GM23248 (cell line): ENCODE measurements at regions not wholly inside any gene's neighbourhood (a gene's known extent, or its start where the extent isn't known, plus 50 kb on each side); places are given as distances from the start of the nearest gene placed in this dataset.

ENCODE experiments used
- DNase-seq: peaks from one replicate; pipeline ENCODE4 v3.0.0-alpha.2; 2015
- H2AFZ ChIP-seq: fragments of 200-600 bp; sonication (generic); 2 replicates; pipeline ENCODE4 v1.6.1; 2016; ENCODE audit warnings: antibody characterized with exemption
- H3F3A ChIP-seq: fragments of 200-600 bp; sonication (generic); 2 replicates; pipeline ENCODE4 v1.6.1; 2016; ENCODE audit warnings: mild to moderate bottlenecking, antibody characterized with exemption, mixed run types; ENCODE audit not compliant: insufficient read depth
- H3K27ac ChIP-seq: fragments of 200-600 bp; sonication (generic); 2 replicates; pipeline ENCODE4 v1.5.1; 2016; ENCODE audit warnings: mild to moderate bottlenecking
- H3K27me3 ChIP-seq: fragments of 200-600 bp; sonication (generic); replicated peaks from 2 replicates; pipeline ENCODE4 v1.6.1; 2016; ENCODE audit warnings: mild to moderate bottlenecking; ENCODE audit not compliant: insufficient read depth
- H3K36me3 ChIP-seq: fragments of 200-600 bp; sonication (generic); 2 replicates; pipeline ENCODE4 v1.6.1; 2016; ENCODE audit warnings: low read depth, mild to moderate bottlenecking
- H3K4me1 ChIP-seq: fragments of 200-600 bp; sonication (generic); 2 replicates; pipeline ENCODE4 v1.6.1; 2016; ENCODE audit warnings: mild to moderate bottlenecking; ENCODE audit not compliant: insufficient read depth
- H3K4me2 ChIP-seq: fragments of 200-600 bp; sonication (generic); one replicate; pipeline ENCODE4 v1.6.1; 2016; ENCODE audit warnings: mild to moderate bottlenecking; ENCODE audit not compliant: unreplicated experiment
- H3K4me3 ChIP-seq: fragments of 200-600 bp; sonication (generic); 2 replicates; pipeline ENCODE4 v1.5.1; 2016; ENCODE audit warnings: mild to moderate bottlenecking
- H3K79me2 ChIP-seq: fragments of 200-600 bp; sonication (generic); 2 replicates; pipeline ENCODE4 v1.6.1; 2016; ENCODE audit warnings: mild to moderate bottlenecking; ENCODE audit not compliant: insufficient read depth
- H3K9ac ChIP-seq: fragments of 200-600 bp; sonication (generic); 2 replicates; pipeline ENCODE4 v1.6.1; 2016; ENCODE audit warnings: mild to moderate bottlenecking
- H3K9me2 ChIP-seq: fragments of 200-600 bp; sonication (generic); 2 replicates; pipeline ENCODE4 v1.6.1; 2016; ENCODE audit warnings: mixed run types, mild to moderate bottlenecking, moderate library complexity; ENCODE audit not compliant: insufficient read depth
- H3K9me3 ChIP-seq: fragments of 200-600 bp; sonication (generic); one replicate; pipeline ENCODE4 v1.6.1; 2017; ENCODE audit warnings: low read depth
- H4K20me1 ChIP-seq: fragments of 200-600 bp; sonication (generic); 2 replicates; pipeline ENCODE4 v1.6.0; 2016; ENCODE audit not compliant: insufficient read depth
- EZH2 ChIP-seq: fragments of 200-600 bp; sonication (generic); IDR thresholded peaks from 2 replicates; pipeline ENCODE4 v1.6.1; 2018; ENCODE audit warnings: antibody characterized with exemption, mild to moderate bottlenecking; ENCODE audit not compliant: insufficient read depth, poor library complexity, severe bottlenecking
- EZH2phosphoT487 ChIP-seq: fragments of 200-600 bp; sonication (generic); IDR thresholded peaks from 2 replicates; pipeline ENCODE4 v1.6.1; 2018; ENCODE audit warnings: antibody characterized with exemption, moderate library complexity, mild to moderate bottlenecking, low read depth; ENCODE audit not compliant: insufficient read depth
- WGBS, 2 experiments: methylation state at CpG; one replicate each; pipeline ENCODE4 v1.1.6; 2015 to 2017; ENCODE audit warnings: low lambda C conversion rate in 2 of 2, low coverage in 1 of 2; ENCODE audit errors: missing lambda C conversion rate in 2 of 2; 5-methylcytosine and 5-hydroxymethylcytosine counted together
- in situ Hi-C: fragments of 300-500 bp; cut with MboI; formaldehyde crosslinking; loops from 2 replicates; pipeline ENCODE4 v1.15.0; 2020

DNA sequence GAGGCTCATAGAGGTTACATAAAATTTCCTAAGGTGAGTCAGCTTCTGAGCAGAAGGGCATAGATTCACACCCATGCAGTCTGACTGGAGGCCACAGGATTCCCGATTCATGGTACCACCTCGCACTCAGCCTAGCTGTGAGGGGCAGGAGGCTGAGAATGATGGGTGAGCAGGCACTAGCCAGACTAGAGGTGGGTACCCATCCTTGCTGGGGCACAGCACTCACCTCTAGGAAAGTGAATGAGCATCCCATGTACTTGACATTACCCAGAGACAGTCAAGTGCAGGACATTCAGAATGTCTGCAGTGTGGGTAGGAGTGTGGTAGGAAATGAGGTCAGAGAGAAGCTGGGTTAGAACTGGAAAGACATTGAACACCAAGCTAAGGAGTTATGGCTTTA, 255.5 kb downstream of the CDK5RAP2 start:
- Histone ChIP-seq H3K9ac (no peak overlapping the region), H3K9me2 (no peaks in the 10 kb centered on the region), H4K20me1 (no peaks in the 10 kb centered on the region), H3K4me2 (no peak overlapping the region), H3K9me3 (no peaks in the 10 kb centered on the region), H3K4me3 (no peak overlapping the region), H3K27ac (no peak overlapping the region), H3K36me3 (no peaks in the 10 kb centered on the region), H3K4me1 (no peaks in the 10 kb centered on the region), H3F3A (no peaks in the 10 kb centered on the region), H2AFZ (no peak overlapping the region), H3K79me2 (no peaks in the 10 kb centered on the region), H3K27me3 (no peaks in the 10 kb centered on the region)
- no peak for DNase-seq
- WGBS, 2 experiments: 100% methylated on average over 2 of the region's 2 CpGs
- in situ Hi-C loops: no loop called here
- no peak for TF ChIP-seq EZH2
- TF ChIP-seq EZH2phosphoT487: no peak

DNA sequence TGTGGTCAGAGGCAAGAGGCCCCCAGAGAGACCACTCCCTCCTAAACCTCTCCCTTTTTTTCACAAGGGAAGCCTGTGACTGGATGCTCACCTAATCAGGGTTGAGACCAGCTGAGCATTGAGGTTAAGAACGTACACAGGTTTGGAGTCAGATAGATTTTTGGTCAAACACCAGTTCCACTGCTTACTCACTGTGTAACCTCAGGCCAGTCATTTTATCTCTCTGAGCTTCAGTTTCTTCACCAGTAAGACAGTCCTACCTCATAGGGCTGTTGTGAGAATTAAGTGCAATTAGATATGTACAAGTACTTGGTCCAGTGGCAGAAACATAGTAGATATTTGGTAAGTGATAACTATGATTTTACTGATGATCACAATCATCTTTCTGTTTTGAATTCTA, 256.8 kb downstream of the CDK5RAP2 start:
- TF ChIP-seq EZH2 (no peak), EZH2phosphoT487 (no peak)
- H2AFZ ChIP-seq: no peak overlapping the region
- H3K9me2 ChIP-seq: no peaks in the 10 kb centered on the region
- H3K4me2 ChIP-seq: no peak overlapping the region
- no peaks in the 10 kb centered on the region for H3K9me3 ChIP-seq
- no peaks in the 10 kb centered on the region for H3K4me1 ChIP-seq
- H4K20me1 ChIP-seq: no peaks in the 10 kb centered on the region
- H3K9ac ChIP-seq: no peak overlapping the region
- no peaks in the 10 kb centered on the region for H3F3A ChIP-seq
- no peak overlapping the region for H3K27ac ChIP-seq
- H3K27me3 ChIP-seq: no peaks in the 10 kb centered on the region
- H3K36me3 ChIP-seq: no peaks in the 10 kb centered on the region
- no peak for DNase-seq
- no peak overlapping the region for H3K4me3 ChIP-seq
- H3K79me2 ChIP-seq: no peaks in the 10 kb centered on the region
- in situ Hi-C loops: no loop called here
- WGBS, 2 experiments: 42 to 65% methylated on average over 1 of the region's 1 CpG

DNA sequence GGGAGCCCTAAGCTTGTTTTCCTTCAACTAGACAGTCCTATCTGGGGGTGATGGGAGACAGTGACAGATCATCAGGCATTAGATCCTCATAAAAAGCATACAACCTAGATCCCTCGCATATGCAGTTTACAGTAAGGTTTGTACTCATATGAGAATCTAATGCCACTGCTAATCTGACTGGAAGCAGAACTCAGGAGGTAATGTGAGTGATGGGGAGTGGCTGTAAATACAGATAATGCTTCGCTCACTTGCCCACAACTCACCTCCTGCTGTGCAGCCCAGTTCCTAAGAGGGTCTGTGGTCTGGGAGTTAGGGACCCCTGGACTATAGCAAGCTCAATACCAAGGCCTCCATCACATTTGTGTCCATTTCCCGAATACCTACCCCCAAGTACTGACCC, 260.5 kb downstream of the CDK5RAP2 start:
- Histone ChIP-seq H3K36me3 (no peaks in the 10 kb centered on the region), H3K9ac (no peak overlapping the region), H3K9me3 (no peaks in the 10 kb centered on the region), H3K4me2 (no peak overlapping the region), H2AFZ (no peak overlapping the region), H3K27ac (no peak overlapping the region), H3K79me2 (no peaks in the 10 kb centered on the region), H3F3A (no peaks in the 10 kb centered on the region), H3K9me2 (no peaks in the 10 kb centered on the region), H3K27me3 (no peaks in the 10 kb centered on the region), H3K4me1 (no peaks in the 10 kb centered on the region), H4K20me1 (no peaks in the 10 kb centered on the region), H3K4me3 (no peak overlapping the region)
- in situ Hi-C loops: no loop called here
- 39 to 42% methylated on average over 3 of the region's 3 CpGs for WGBS, 2 experiments
- TF ChIP-seq EZH2 (no peak), EZH2phosphoT487 (no peak)
- no peak for DNase-seq

DNA sequence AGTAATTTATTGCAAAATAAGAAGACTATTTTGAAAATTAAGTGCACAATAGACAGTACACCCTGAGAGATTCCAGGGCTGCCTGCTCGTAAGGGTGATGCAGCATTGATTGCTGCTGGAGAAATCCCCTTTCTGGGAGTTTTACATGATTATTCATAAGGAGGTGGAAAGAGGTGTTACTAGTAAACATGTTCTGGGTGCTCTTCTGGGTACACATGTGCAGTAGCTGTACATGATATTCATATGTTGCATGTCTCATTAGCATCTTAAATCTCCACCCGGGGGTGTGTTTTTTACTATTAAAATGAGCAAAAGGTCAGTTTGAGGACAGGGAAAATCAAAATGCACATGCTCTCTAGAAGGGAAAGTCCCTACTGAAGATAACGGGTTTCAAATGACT, 264.8 kb downstream of the CDK5RAP2 start:
- TF ChIP-seq EZH2: no peak
- TF ChIP-seq EZH2phosphoT487: no peak
- Histone ChIP-seq H3F3A (no peaks in the 10 kb centered on the region), H2AFZ (no peak overlapping the region), H3K4me1 (no peaks in the 10 kb centered on the region), H3K27me3 (no peaks in the 10 kb centered on the region), H3K27ac (no peak overlapping the region), H3K4me3 (no peak overlapping the region), H4K20me1 (no peaks in the 10 kb centered on the region), H3K36me3 (no peaks in the 10 kb centered on the region), H3K9me3 (no peaks in the 10 kb centered on the region), H3K9ac (no peak overlapping the region), H3K4me2 (no peak overlapping the region), H3K9me2 (no peaks in the 10 kb centered on the region), H3K79me2 (no peaks in the 10 kb centered on the region)
- in situ Hi-C loops: no loop called here
- DNase-seq: no peak
- 25 to 32% methylated on average over 3 of the region's 3 CpGs for WGBS, 2 experiments

DNA sequence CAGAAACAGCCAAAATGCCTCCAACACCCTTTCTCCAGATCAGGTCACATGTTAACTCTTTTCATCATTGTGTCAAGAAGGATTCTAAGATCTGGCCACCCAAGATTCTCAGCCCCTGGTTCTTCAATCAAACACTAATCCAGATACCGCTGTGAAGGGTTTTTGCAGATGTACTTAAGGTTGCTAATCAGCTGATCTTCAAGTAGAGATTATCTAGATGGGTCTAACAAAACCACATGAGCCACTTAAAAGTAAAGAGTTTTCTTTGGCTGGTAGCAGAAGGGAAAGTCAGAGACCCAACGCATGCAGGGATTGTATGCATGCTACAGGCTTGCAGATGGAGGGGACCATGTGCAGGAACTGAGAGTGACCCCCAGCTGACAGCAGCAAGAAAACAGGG, 267.9 kb downstream of the CDK5RAP2 start:
- Histone ChIP-seq H3K79me2 (no peaks in the 10 kb centered on the region), H3K9me2 (no peaks in the 10 kb centered on the region), H3F3A (no peaks in the 10 kb centered on the region), H3K9me3 (no peaks in the 10 kb centered on the region), H2AFZ (no peak overlapping the region), H3K27me3 (no peaks in the 10 kb centered on the region), H4K20me1 (no peaks in the 10 kb centered on the region), H3K4me2 (no peak overlapping the region), H3K9ac (no peak overlapping the region), H3K27ac (no peak overlapping the region), H3K36me3 (no peaks in the 10 kb centered on the region), H3K4me1 (no peaks in the 10 kb centered on the region), H3K4me3 (no peak overlapping the region)
- DNase-seq: no peak
- TF ChIP-seq EZH2 (no peak), EZH2phosphoT487 (no peak)
- in situ Hi-C loops: no loop called here
- WGBS, 2 experiments: 67 to 74% methylated on average over 2 of the region's 2 CpGs
